Astrocyte (in vitro differentiated cells and primary cell): ENCODE measurements at regions not wholly inside any gene's neighbourhood (a gene's known extent, or its start where the extent isn't known, plus 50 kb on each side); places are given as distances from the start of the nearest gene placed in this dataset.

Experiments used
- CTCF ChIP-seq: IDR thresholded peaks from 2 replicates; pipeline ENCODE4 v1.5.1; 2011; ENCODE audit warnings: low read depth, mild to moderate bottlenecking, inconsistent platforms, low read length, moderate library complexity; ENCODE audit not compliant: insufficient read depth
- EZH2 ChIP-seq: IDR thresholded peaks from 2 replicates; pipeline ENCODE4 v1.6.1; 2012; ENCODE audit warnings: mild to moderate bottlenecking, low read length, inconsistent platforms; ENCODE audit not compliant: insufficient read depth

GRCh38 chr7:79977481-79977880, 157.2 kb upstream of the GNAI1 start:
- no peak for TF ChIP-seq CTCF
- no peak for TF ChIP-seq EZH2
